ENCODE measurements at regions not wholly inside any gene's neighbourhood (a gene's known extent, or its start where the extent isn't known, plus 50 kb on each side); places are given as distances from the start of the nearest gene placed in this dataset.

DNA sequence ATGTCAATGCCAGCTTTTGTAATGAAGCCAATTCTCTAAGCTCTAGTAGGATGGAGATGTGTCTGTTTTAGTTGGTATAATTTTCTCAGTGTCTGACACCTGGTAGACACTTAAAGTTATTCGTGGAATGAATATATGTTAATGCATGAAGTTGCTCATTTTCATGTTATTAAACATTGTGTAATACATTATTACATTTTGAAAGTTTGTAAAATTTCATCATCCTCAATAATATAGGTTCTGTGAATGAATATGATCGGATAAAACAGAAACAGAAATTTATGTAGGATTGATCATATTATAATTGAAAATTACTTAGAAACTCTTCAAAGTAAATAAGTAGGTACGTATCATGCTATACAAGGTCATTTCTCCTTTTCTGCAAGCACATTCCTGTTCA is 625.3 kb downstream of the PLA2G4A start:
- DNase-seq: no peak

DNA sequence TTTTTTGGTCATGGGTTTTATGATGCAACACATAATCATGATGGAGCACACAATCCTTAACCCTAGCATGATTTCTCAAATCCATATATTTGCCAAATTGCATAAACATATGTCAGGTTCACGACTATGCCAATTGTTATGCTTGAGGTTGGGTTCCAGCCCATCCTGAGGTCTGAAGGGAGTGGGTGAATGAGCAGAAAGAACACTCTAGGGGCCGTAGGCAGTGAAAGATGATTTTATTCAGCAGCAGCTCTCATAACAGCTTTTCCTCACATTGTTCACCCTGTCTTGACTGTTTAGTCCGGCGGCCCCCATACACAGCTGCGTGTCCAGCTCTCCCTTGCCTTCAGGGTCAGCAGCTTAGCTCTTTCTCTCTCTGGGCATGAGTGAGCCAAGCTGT is 627.7 kb downstream of the PLA2G4A start:
- DNase-seq: no peak

DNA sequence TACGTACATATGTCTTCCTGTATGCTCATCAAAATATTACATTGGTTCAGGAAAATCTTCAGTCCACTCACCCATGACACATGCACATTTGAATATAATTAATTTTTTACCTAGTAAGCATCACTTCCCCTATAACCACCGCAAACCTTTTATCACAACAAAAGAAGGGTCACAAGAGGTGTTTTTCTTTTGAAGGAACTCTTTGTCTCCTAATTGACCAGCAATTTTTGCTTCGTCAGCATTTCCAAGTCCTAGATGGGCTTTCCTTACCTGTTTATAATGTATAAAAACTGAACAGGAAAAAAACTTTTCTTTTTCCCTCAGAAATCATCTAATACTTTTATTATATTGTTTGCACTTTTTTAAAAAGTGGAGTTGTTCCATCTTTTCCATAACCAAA is 631.3 kb downstream of the PLA2G4A start:
- DNase-seq: no peak

DNA sequence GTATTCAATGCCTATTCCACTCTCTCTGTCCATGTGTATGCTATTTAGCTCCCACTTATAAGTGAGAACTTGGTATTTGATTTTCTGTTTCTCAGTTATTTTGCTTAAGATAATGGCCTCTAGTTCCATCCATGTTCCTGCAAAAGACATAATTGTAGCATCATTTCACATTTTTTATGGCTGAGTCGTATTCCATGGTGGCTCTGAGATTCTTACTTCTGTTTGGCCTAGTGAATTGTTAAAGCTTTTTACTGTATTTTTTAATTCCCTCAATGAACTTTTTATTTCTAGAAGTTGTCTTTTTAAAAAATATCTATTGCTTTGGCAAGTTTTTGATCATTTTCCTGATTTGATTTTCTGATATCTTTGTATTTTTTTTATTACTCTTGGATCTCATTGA is 635.6 kb downstream of the PLA2G4A start:
- no peak for DNase-seq

DNA sequence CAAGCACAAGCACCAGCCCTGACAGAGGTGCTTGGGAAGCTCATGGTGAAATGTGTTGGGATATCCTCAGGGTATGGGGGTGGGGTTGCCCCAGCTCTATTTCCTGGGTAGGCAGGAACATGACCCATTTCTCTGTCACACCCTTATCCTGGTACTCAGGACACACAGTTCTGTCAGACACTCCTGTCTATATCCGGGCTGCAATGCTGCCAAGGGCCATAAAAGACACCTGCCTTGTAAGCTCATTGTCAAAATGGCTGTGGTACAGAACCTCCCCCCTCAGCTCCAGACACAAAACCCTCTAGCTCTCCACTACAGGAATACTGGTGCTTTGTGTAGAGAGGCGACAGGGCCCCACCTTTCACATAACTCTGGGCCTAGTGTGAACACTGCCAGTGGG is 636.7 kb downstream of the PLA2G4A start:
- DNase-seq: no peak

DNA sequence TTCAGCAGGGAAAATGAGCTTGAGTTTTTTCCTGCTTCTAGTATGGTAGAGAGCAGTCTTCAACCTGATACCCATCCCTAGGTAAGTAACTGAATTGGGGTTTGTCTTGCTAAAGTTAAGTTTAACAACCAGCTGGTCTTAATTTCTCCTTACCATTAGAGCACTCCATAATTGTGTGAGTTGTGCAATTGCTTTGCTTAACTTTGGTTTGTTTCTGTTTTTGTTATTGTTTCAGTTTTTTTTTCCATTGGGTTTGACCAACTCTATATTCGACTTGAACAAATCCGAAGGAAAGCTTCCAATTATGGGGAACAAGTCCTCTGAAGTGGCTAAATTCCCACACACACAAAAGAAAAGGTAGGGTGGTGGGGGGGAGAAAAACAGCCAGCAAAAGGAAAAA is 641.1 kb downstream of the PLA2G4A start:
- DNase-seq: no peak

DNA sequence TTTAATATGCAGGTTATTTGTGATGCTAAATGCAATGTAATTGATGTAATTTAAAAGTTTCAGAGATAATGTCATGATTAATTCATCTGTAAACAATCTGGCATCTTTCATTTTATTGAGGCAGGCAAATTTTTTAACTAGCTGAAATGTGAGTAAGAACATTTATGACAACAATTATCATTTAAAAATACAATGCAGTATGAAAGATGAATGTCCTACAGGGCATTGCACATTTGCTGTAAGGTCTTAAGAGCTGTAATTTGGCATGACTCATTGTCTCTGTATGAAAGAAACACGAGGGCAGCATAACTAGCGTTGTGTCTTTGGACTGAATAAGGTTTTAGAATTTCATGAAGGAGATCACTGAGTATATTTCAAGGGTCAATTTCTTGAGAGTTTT is 642.8 kb downstream of the PLA2G4A start:
- no peak for DNase-seq

DNA sequence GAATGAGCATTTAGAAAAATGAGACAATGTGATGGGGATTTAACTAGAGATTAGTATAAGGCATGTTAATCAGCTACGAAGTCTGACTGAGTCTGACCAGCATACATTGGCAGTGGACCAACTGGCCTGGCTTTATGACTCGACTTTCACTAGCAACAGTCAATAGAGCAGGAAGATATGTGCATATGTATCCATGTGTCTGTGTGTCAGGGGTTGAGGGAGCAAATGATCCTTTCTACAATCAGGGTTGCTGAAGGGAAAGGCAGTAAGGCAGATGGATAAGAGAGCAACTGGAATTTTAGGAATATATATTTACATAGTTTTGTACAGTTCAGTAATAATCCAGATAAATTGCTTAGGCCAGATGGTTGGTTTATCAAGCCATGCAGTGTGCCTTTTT is 645.6 kb downstream of the PLA2G4A start:
- no peak for DNase-seq

DNA sequence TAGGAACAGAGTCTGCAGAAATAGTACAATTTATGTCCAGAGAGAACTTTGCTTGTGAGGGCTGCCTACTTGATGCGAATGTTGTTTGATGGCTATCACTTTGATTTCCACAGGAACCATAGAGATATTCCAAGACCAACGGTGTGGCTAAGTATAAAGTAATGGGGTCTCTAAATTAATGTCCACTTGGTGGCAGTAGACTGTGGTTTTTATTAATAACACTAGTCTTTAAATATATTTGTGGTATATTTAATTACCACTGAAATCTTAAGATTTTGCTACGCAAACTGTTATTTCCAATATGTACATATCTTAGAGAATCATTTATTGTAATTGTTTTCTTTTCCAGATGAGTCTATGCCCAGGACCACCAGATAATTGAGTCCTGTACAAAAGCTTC is 647.9 kb downstream of the PLA2G4A start:
- no peak for DNase-seq

DNA sequence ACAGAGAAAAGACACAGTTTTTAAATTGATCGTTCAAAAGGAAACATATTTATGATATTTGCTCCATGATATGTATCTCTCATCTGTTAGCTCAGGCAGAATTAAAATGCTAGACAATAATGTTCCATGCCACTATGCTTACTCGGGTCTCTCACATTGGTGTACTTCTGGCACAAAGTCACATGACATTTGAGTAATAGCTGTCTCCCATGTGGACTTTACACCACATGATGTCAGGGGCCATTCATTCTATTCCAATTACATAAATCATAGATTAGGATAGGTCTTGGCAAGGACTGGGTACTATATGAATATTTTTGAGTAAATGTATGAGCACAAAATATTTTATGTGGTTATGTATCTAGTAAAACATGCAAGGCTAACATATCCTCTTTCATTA is 648.4 kb downstream of the PLA2G4A start:
- DNase-seq: no peak

DNA sequence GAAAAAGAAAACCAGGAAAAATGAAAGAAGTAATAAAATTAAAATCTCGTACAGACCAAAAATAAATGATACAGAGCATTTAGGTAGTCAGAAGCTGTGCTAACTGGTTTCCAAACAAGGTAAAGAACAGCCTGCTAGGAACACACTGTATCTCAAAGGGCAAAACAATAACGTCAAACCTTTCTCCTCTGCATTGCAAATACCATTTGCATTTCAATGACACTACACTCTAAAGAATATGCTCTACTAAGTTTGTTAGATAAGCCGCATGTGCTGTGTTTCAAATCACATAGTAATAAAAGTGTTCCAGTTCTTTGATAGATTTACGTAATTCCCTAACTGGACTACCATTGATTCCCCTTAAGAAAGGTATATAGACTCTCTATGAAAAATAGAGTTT is 648.8 kb downstream of the PLA2G4A start:
- no peak for DNase-seq

DNA sequence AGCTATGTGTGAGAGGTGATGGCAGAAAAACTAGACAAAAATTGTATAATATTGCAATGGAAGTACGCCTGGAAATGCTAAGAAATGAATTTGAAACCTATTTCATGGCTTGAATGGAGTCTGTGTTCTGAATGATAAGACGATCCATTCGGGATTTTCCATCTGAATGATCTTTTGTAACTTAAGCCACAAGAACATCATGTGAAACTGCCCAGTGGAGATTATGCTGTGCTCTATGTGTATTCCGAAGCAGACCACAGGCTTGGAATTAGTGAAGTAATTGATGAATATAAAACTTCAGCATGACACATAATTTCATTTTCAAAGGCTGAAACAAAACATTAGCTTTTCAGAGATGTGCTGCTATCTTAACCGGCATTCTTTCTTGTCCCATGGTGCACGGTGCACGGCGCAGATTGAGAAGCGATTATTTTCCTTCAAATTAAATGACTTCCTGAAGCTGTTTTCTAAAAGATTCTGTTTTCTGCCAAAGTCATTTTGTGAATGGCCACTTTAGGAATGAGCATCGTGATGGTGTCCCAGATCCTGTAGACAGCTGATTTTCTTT is 652.9 kb downstream of the PLA2G4A start:
- DNase-seq: no peak

DNA sequence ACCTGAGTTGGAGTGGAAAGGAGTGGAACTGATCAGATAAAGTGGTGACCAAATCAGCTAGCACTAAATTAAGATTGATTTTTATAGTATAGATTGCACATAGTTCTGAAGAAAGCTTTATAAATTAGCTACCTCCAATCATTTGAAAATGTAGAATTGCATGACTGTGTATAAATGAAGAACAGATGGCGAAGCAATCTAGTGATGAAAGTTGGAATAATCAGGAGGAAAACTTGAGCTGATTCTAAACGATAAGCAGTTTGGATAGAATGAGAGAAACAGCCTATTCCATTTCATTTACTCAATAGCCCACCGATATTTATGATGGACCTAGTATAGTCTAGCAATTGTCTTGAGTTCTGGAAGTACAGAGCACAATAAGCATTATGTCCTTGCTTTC is 661.5 kb downstream of the PLA2G4A start:
- DNase-seq: no peak

DNA sequence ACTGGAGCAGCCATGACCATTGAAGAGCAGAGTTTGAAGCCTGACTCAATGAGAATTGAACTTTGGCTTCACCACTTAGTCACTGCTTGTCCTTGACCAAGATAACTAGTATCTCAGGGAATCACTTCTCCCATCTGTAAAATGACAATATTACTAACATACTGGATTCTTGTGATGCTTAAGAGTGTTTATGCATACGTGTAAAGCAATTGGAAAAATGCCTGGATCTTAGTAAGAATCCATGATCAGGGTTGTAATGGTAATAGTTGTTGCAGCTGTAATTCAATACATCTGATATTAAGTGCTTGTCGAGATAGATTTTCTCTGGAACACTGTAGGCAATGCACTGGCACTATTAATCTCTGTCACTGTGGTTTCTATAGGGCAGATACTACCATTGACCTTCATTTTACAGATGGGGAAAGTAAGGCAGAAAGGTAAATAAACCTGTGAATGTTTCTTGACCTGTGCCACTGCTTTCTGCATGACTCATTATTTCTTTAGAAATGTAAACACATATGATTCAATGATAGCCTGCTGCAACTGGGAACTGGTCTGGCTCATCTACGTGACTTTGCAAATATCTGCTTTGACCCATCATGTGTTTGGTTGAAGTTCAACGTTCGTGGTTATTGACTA is 662.5 kb downstream of the PLA2G4A start:
- no peak for DNase-seq

DNA sequence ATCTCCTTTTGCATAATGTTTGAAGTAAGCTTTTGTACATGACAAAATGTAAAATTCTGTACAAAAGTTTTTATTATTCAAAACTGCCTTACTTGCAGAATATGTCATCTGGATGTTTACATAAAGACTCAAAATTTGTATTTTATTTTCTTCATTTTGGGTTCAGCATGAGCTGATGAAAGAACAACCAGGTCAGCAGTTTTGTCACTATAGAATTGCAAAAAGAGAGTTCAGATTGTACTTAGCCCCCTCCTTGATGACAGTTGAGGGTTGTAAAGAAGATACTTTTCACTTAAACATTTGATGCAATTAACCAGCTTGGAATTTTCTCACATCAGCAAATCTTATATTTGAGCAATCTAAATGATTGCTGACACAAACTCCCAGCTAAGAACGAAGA is 669.3 kb downstream of the PLA2G4A start:
- no peak for DNase-seq

DNA sequence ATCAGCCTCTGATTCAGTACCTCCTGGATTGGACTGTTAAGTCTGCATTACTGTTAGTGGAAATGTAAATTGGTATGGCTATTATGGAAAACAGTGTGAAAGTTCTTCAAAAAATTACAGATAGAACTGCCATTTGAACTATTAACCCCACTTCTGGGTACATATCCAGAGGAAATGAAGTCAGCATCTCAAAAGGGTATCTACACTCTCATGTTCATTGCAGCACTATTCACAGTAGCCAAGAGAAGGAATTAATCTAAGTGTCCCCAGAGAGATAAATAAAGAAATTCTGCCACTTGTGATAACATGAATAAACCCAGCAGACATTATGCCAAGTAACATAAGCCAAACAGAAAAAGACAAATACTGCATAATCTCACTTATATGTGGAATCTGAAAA is 676.0 kb downstream of the PLA2G4A start:
- no peak for DNase-seq

DNA sequence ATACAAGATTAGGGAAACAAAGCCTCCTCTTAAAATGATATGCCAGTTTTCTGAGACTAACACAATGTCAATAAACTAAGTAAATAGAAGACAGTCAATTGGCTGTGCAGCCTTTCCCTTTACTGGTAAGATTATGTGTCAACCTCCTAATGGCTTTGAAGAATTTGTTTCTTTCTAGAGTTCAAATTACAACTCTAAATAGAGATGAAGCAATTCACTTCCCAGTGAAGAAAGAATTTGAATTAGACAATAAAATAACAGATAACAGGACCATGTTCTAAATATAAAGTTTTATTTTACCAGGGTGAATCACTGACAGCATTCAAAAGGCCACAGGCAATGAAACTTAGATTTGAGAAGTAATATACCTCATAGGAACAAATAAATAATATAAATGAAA is 680.3 kb downstream of the PLA2G4A start:
- DNase-seq: no peak

DNA sequence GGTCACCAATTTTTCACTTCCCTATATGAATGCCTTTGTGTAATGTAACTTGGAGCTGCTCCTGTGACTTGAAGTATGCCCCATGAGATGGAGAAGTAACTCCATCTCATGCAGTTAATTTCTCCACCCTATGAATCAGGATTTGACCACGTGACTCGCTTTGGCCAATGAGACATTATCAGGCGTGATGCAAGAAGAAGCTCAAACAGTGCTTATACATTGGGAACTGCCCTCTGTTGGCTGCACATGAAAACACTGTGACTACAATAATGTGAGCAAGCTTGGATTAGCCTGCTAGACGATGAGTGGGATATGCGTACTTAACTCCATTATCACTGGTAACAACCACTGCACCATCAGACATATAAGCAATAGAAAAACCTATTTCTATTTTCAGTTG is 684.4 kb downstream of the PLA2G4A start:
- no peak for DNase-seq

DNA sequence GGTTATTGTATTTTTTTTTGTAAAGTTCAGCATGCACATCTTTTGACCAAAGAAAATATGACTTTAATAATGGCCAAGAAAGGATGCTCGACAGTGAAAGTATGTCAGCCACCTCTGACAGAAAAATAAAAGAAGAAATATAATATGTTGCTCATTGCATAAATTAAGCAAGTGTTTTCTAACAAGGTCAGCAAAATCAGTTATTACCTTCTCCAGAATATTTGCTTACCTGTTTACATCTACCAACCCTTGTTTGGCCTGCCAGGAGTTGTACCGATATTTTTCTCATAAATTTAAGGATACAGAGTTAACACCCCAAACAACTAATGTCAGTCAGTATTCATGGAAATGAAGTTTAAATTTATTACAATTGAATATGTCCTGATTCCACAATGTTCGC is 685.4 kb downstream of the PLA2G4A start:
- no peak for DNase-seq

DNA sequence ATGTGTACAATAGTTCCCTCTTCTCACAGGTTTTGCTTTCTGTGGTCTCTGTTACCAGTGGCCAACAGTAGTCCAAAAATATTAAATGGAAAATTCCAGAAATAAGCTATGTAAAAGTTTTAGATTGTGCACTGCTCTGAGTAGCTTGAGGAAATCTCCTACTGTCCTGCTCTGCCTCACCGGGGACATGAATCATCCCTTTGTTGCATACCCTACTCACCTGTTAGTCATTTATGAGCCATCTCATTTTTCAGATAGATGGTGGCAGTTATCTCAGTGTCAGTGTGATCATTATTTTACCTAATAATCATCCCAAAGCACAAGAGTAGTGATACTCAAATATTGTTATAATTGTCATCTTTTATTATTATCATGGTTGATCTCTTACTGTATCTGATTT is 688.1 kb downstream of the PLA2G4A start:
- DNase-seq: no peak

DNA sequence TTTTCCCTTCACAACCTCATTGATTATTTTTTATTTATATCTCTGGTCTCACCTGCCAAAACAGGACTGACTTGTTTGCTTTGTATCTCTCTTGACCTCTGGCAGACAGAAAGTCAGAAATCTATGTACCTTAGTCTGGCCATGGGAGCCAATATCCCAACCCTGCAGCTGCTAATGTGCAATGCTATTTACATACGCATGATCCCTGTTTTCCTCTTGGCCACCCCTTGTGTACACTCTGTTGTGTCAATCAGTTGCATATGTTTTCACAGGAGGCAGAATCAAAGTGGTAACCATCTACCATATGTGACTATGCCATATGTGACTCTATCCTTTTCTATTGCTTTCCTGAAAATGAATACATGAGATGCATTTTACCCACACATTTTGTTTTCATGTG is 688.8 kb downstream of the PLA2G4A start:
- DNase-seq: no peak

DNA sequence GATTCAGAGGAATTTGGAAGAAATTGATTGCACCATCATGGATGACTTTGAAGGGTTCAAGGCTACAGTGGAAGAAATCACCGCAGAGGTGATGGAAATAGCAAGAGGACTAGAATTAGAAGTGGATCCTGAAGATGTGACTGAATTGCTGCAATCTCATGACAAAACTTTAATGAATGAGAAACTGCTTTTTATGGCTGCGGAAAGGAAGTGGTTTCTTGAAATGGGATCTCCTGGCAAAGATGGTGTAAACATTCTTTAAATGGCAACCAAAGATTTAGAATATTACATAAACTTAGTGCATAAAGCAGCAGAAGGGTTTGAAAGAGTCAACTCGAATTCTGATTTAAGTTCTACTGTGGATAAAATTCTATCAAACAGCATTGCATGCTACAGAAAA is 698.6 kb downstream of the PLA2G4A start:
- DNase-seq: no peak

DNA sequence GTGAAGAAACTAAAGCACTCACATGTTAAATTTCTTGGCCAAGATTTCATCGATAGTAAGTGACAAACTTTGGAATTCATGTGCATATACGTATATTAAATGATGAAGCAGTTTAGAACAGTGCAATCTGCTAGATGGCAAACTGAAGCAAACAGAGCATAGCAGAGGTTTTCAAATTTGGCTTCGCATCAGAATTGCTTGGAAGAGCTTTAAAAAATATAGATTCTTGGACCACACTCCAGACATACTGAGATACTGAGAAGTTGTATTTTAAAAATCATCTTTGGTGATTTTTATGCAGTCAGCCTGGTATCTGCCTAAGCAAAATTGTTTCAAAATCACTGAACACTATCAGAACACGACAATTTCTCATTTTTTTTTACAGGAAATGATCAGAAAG is 709.2 kb downstream of the PLA2G4A start:
- DNase-seq: no peak

DNA sequence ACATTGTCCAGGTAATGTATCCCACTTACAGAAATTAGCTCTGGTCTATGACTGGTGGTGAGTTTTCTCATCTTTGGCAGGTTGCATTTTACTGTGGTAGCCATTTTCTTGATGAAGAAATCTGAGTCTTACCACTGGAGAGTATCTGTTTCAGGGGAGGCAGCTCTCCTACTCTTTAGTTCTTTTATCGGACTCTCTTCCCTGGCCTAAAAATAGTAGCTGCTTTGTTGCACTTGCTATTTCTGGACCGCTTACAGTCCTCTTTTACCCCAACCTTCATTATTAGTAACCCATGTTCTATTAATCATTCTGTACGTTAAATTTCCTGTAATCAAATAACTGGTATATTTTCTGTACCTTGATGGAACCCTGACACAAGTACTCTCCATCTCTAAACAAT is 720.8 kb downstream of the PLA2G4A start:
- no peak for DNase-seq

DNA sequence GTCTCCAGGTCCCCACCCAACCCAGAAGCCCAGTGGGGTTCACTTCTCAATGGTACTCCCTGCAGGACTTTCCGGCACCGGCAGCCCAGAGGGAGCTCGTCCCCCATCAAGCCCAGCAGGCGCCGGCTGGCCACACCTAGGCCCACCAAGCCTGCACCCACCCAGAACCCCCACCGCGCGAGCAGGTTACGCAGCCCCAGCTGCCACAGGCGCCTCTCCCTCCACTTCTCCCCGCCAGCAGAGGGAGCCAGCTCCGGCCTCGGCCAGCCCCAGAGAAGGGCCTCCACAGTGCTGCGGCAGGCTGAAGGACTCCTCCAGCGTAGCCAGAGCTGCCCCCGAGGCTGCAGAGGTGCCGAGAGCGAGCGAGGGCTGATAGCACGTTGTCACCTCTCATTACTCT is 722.3 kb downstream of the PLA2G4A start:
- DNase-seq: no peak

DNA sequence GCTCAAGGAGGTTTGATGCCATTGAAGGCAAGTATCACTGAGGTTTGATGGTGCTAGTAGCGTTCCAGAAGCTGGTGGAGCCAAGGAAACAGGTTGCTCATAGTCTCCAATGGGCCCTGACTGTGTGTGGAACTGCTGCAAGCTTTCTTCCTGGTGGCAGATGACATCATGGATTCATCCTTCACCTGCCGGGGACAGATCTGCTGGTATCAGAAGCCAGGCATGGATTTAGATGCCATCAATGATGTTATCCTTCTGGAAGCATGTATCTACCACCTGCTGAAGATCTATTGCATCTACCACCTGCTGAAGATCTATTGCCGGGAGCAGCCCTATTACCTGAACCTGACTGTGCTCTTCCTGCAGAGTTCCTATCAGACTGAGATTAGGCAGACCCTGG is 734.4 kb downstream of the PLA2G4A start:
- DNase-seq: no peak
